Fibroblast of lung (primary cell): ENCODE measurements at regions not wholly inside any gene's neighbourhood (a gene's known extent, or its start where the extent isn't known, plus 50 kb on each side); places are given as distances from the start of the nearest gene placed in this dataset.

Experiments used
- DNase-seq, 2 donors: peaks; one replicate each; pipeline versions ENCODE4 v3.0.0 to v3.0.0-alpha.2; 2010; ENCODE audit warnings: low read depth in 2 of 2
- H2AFZ ChIP-seq: 2 replicates; pipeline ENCODE4 v1.5.1; 2012; ENCODE audit warnings: low read length, control low read depth, inconsistent platforms
- H3K27ac ChIP-seq: 2 replicates; pipeline ENCODE4 v1.5.1; 2011; ENCODE audit warnings: low read length, control low read depth; ENCODE audit not compliant: insufficient read depth
- H3K27me3 ChIP-seq: 2 replicates; pipeline ENCODE4 v1.5.1; 2011; ENCODE audit warnings: mild to moderate bottlenecking, low read length; ENCODE audit not compliant: control insufficient read depth, insufficient read depth
- H3K36me3 ChIP-seq: 2 replicates; pipeline ENCODE4 v1.5.1; 2011; ENCODE audit warnings: low read length; ENCODE audit not compliant: control insufficient read depth, insufficient read depth
- H3K4me1 ChIP-seq: 2 replicates; pipeline ENCODE4 v1.5.1; 2011; ENCODE audit warnings: low read length; ENCODE audit not compliant: control insufficient read depth, insufficient read depth; ENCODE audit errors: extremely low read depth
- H3K4me2 ChIP-seq: 2 replicates; pipeline ENCODE4 v1.5.1; 2011; ENCODE audit warnings: low read length, control low read depth; ENCODE audit not compliant: insufficient read depth; ENCODE audit errors: extremely low read depth
- H3K4me3 ChIP-seq, 4 experiments: fragments of 200-600 bp in 1 of 4; sonication (generic) in 1 of 4; replicated peaks in 1 of 4; 2 replicates each; pipeline ENCODE4 v1.5.1; 2011 to 2016; ENCODE audit warnings: low read length in 4 of 4, low read depth in 3 of 4, mild to moderate bottlenecking in 3 of 4, control low read depth in 2 of 4, inconsistent platforms in 1 of 4, mixed read lengths in 1 of 4; ENCODE audit not compliant: insufficient read depth in 1 of 4; ENCODE audit errors: control extremely low read depth in 1 of 4
- H3K79me2 ChIP-seq: 2 replicates; pipeline ENCODE4 v1.5.1; 2012; ENCODE audit warnings: mild to moderate bottlenecking, low read length, inconsistent platforms; ENCODE audit not compliant: control insufficient read depth, insufficient read depth
- H3K9ac ChIP-seq: 2 replicates; pipeline ENCODE4 v1.5.1; 2011; ENCODE audit warnings: mild to moderate bottlenecking, low read length, control low read depth; ENCODE audit not compliant: insufficient read depth
- H3K9me3 ChIP-seq: 2 replicates; pipeline ENCODE4 v1.5.1; 2012; ENCODE audit warnings: low read depth, low read length; ENCODE audit not compliant: control insufficient read depth, insufficient read depth
- H4K20me1 ChIP-seq: 2 replicates; pipeline ENCODE4 v1.5.1; 2011; ENCODE audit warnings: low read length; ENCODE audit not compliant: control insufficient read depth, insufficient read depth; ENCODE audit errors: extremely low read depth
- CTCF ChIP-seq, 2 donors: IDR thresholded peaks in 1 of 2; conservative IDR thresholded peaks in 1 of 2; 1 replicate in 1 of 2; 2 replicates in 1 of 2; pipeline ENCODE4 v1.5.1; 2011 to 2012; ENCODE audit warnings: low read length in 2 of 2, control low read depth in 1 of 2, inconsistent platforms in 1 of 2, low read depth in 1 of 2, mild to moderate bottlenecking in 1 of 2
- EZH2 ChIP-seq: IDR thresholded peaks from 2 replicates; pipeline ENCODE4 v1.5.1; 2012; ENCODE audit warnings: low read length, control low read depth, mild to moderate bottlenecking; ENCODE audit errors: missing control alignments

- Histone ChIP-seq H3K4me1 (no peaks in the 10 kb centered on the region), H3K9me3 (no peaks in the 10 kb centered on the region), H3K4me3 (no peak overlapping the region), H2AFZ (no peak overlapping the region), H4K20me1 (no peaks in the 10 kb centered on the region), H3K9ac (no peak overlapping the region), H3K27ac (no peak overlapping the region), H3K4me2 (no peak overlapping the region), H3K79me2 (no peaks in the 10 kb centered on the region), H3K27me3 (no peaks in the 10 kb centered on the region), H3K36me3 (no peaks in the 10 kb centered on the region)
- peak; percentile 62 to 65 for DNase-seq
- TF ChIP-seq CTCF (conservative IDR thresholded peaks at IDR 0.05 in 1 of 2, IDR thresholded peaks at IDR 0.05 in 1 of 2; ENCODE audit: low read depth in 1 of 2, low read length in 2 of 2) (no peak), EZH2 (no peak)
Measured at GRCh38 chr14:26389646-26390508, 208.0 kb downstream of the NOVA1 start.

- H3K4me1 ChIP-seq: no peaks in the 10 kb centered on the region
- no peak overlapping the region for H3K27ac ChIP-seq
- H4K20me1 ChIP-seq: no peaks in the 10 kb centered on the region
- no peak overlapping the region for H3K9ac ChIP-seq
- H3K9me3 ChIP-seq: no peaks in the 10 kb centered on the region
- no peaks in the 10 kb centered on the region for H3K79me2 ChIP-seq
- no peak overlapping the region for H3K4me3 ChIP-seq
- no peaks in the 10 kb centered on the region for H3K27me3 ChIP-seq
- TF ChIP-seq CTCF (conservative IDR thresholded peaks at IDR 0.05 in 1 of 2, IDR thresholded peaks at IDR 0.05 in 1 of 2; ENCODE audit: low read depth in 1 of 2, low read length in 2 of 2) (no peak), EZH2 (no peak)
- no peak for DNase-seq
- no peak overlapping the region for H3K4me2 ChIP-seq
- H2AFZ ChIP-seq: no peak overlapping the region
- H3K36me3 ChIP-seq: no peaks in the 10 kb centered on the region
Measured at GRCh38 chr14:26385310-26385709, 212.5 kb downstream of the NOVA1 start.

DNA sequence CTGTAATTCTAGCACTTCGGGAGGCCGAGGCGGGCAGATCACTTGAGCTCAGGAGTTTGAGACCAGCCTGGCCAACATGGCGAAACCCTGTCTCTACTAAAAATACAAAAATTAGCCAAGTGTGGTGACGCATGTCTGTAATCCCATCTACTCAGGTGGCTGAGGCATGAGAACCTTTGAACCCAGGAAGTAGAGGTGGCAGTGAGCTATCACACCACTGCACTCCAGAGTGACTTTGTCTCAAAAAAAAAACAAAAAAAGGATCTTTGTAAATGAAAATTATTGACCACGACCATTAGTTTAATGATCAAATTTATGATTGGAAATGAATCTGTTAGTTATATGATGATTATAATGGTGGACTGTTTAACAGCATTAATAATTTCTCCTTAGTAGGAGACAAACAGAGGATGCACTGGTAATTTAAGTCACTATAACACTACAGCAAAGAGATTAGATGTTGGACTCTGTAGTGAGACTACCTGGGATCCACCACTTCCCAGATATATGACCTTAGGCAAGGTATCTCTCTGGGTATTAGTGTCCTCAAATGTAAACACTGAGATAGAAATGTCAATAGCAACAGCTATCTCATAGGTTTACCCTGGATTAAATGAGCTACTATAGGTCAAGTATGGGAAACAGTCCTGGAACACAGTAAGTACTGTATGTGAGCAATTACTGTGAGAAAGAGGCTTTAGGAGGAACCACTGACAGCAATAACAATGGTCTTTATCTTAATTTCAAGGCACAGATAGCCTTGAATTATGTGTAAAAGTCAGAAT lies 214.7 kb downstream of the NOVA1 start:
- Histone ChIP-seq H3K27ac (no peak overlapping the region), H4K20me1 (no peaks in the 10 kb centered on the region), H3K9ac (no peak overlapping the region), H3K36me3 (no peaks in the 10 kb centered on the region), H3K4me3 (no peak overlapping the region), H3K27me3 (no peaks in the 10 kb centered on the region), H3K9me3 (no peaks in the 10 kb centered on the region), H3K79me2 (no peaks in the 10 kb centered on the region), H3K4me1 (no peaks in the 10 kb centered on the region), H3K4me2 (no peak overlapping the region), H2AFZ (no peak overlapping the region)
- TF ChIP-seq CTCF (conservative IDR thresholded peaks at IDR 0.05 in 1 of 2, IDR thresholded peaks at IDR 0.05 in 1 of 2; ENCODE audit: low read depth in 1 of 2, low read length in 2 of 2): no peak
- TF ChIP-seq EZH2: no peak
- DNase-seq: no peak
